NB4 (cell line): ENCODE measurements at regions not wholly inside any gene's neighbourhood (a gene's known extent, or its start where the extent isn't known, plus 50 kb on each side); places are given as distances from the start of the nearest gene placed in this dataset.

Experiments used
- CTCF ChIP-seq: IDR thresholded peaks from one replicate; pipeline ENCODE4 v1.5.1; 2012; ENCODE audit warnings: low read depth, low read length
- MAX ChIP-seq: IDR thresholded peaks from 2 replicates; pipeline ENCODE4 v1.6.1; 2011; ENCODE audit warnings: low read depth, low read length
- POLR2A ChIP-seq: IDR thresholded peaks from 2 replicates; pipeline ENCODE4 v1.6.1; 2011; ENCODE audit warnings: mild to moderate bottlenecking; ENCODE audit not compliant: insufficient read length; ENCODE audit errors: extremely low read depth

- TF ChIP-seq CTCF (no peak), POLR2A (no peak), MAX (no peak)
Observed at GRCh38 chr10:78981970-78982281, 86.8 kb upstream of the ZMIZ1 start.
